NCI-H1694 (cell line): ENCODE measurements at regions not wholly inside any gene's neighbourhood (a gene's known extent, or its start where the extent isn't known, plus 50 kb on each side); places are given as distances from the start of the nearest gene placed in this dataset.

Experiments
- DNase-seq: peaks from one replicate; lab custom pipeline; 2025; lab: John Stamatoyannopoulos, UW

DNA sequence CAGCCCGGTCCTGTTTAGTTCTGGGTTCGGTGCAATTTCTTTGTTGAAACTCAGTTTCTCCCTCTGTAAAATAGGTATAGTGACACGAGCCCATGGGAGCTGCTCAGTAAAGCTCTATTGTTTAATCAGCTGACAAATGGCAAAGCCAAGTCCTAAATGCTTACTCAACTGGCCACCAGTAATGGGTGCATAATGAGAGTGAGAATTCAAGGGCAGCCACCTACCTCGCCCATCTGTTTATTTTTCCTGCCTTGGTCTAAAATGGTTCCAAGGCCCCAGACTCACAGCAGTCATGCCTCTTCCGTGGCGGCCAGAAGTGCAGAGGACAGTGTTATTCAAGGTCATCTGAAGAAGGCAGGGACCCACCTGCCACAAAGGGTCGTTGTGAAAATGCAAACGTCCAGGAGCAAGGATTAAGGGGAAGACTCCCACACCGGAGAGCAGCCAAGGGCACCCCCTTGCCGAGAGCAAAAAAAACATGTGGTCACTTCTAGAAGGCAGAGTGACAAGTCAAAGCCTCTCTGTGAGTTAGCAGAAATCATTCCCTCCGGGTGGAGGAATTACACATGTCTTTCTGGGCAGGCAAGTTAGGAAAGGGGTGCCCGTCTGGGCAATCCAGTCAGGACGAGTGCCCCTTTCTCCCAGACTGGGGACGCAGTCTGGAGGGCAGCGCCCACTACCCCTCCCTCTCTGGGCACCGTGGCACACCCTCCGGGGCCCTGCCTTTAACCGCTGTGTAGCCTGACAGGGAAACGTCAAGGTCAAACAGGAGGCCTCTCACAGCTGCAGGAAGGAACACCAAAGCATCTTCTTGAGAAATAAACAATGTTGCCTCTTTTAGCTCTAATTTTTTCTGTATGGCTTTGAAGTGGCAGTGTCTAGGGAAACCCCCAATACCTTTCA is 186.2 kb downstream of the FOXO1 start:
- no peak for DNase-seq

DNA sequence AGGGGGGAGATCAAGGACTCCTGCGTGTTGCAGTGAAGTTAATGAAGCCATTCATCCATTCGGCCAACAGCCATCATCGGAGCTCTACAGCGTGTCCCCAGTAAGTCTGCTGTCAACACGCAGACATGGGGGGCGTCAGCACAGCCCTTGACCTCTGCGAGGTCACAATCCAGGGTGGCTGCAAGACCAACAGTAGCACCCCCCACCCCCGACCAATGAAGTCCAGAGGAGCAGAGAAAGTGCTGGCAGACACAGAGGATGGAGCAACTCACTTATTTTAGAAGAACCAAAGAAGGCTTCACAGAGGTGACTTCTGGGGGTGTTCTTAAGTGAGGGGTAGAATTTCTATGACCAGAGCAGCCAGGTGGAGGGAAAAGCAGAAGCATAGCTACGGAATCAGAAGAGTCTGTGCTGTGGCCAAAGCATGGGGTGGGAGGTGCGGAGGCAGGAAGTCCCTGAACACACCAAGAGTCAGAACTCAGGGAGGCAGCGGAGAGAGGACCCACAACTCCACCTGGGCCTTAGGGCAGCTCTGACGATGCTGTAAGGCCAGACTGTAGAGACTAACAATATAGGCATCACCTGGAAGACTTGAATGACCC is 185.4 kb downstream of the FOXO1 start:
- DNase-seq, result no peak

DNA sequence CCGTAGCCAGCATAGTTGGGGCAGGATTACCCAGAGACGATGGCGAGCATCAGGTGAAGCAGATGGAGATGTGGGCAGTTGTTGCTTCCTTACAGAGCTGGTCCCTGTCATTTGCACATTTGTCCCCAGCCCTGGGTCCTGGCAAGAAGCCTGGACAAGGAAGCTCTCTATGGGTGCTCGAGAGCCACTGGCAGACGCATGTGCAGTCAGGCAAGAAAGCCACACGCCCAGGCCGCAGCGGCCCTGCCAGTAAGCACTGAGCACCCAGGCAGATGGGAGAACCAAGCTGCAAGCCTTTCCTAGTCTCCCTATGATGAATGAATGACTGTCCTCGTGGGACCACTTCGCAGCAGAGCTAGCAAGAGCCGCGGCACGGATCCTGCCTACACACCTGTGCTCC is 182.8 kb downstream of the FOXO1 start:
- peak; percentile 70 for DNase-seq

DNA sequence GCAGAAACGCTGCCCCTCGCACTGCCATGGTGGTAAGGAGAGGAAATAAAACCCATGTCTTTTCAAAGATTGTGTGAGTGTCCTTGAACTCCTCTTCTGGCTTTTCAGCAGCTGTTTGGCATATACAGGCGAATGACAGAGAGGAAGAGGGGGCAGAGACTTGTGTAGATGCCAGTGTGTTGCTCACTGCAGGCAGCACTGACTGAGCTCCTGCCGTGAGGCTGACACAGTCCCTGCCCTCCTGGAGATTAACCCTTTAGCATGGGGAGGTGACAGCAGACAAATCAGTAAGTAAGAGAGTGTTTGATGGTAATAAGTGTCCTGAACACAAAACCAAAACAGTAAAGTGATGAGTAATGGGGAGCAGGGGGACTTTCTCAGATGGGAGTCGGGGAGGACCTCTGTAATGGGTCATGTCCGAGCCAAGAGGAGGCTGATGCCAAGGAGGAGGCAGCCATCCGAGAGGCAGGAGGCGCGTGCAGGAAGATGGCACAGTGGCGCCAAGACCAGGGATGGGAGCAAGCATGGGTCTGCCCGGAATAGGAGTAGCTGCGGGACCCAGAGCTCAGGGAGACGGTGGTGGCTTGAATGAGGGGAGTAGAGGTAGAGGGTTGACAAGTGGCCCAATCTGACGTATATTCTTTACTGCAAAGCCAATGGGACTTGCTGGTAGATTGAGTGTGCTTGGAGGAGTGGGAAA is 182.2 kb downstream of the FOXO1 start:
- peak; percentile 66 for DNase-seq

DNA sequence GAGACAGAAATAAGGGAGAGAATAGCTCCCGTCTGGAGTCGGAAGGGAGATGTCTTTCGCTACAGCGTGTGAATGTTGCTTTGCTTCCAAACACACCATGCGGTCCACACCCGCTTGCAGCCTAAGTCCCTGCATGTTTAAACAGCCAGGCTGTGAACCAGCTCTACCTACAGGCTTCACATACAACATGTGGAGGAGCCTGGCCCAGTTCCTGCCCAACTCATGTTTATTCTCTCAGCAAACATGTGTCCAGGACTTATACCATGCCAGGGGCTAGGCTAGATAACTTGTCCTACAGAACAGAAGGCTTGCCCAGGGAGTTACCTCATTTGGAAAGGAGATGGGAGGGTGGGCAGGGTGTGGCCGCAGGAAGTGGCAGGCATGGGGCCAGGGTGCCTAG is 181.5 kb downstream of the FOXO1 start:
- DNase-seq, result peak; percentile 35

DNA sequence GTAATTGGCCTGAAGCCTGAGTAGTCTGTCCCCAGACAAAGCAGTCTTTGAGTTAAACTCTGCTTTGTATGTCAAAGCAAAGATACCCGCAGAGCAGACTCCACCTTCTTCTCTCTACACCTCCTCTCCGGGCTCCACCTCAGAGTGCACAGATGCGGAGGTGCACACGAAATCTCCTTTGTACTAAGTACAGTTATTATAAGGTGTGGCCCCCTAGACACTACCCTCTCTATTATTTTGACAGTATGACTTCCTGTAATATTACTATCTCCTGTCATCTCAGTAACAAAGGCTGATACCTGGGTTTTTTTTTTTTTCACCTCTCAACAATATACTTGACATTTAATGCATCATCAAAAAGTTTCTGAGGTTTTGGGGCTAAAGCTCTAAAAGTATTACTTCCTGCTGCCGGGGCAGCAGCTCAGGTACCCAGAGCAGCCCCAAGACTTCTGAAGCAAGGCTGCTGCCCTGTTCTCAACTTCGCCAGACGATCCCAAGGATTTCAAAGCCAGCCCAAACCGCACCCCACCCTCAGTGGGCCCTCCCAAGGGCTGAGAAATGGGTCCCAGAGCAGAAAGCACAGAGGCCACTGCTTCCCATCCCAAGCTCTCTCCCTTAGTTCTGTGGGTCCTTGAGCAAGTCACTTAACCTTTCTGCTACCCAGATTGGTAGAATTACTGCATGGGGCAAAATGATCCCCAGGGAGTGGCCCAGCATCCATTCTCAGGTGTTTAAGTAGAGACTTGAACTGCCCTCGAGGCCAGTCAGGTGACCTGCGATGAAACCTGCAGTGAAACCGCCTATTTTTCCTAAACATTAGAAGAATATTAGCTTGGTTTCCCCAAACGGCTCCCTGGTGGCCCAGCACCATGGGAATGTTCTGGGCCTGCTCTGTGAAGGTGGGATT is 180.6 kb downstream of the FOXO1 start:
- DNase-seq, result no peak

DNA sequence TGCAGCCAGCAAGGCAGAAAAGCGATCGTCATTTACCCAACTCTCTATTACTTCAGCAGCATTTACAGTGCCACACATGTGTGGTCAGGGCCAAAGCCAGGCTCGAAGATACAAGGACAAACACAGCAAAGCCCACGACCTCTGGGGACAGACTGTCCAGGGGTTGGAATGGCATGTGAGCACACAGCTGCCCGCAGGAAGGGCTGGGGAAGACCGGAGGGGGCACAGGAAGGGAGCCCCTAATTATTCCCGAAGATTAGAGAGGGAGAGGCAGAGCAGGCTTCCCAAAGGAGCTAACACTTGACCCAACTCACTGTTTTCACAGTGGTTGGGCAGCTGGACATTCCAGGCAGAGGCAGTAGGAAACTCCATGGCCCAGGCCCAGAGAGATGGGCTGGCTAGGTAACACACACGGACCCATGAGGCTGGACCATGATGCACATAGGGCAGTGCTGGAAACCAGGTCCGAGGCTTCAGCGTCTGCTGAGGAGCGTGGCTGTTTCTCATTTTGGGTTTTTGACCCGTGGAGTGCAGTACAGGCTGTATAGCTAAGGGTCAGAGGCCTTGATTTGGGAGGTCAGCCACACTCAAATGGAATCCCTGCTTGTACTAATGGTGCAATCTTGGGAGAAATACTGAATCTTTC is 179.8 kb downstream of the FOXO1 start:
- DNase-seq, result no peak

DNA sequence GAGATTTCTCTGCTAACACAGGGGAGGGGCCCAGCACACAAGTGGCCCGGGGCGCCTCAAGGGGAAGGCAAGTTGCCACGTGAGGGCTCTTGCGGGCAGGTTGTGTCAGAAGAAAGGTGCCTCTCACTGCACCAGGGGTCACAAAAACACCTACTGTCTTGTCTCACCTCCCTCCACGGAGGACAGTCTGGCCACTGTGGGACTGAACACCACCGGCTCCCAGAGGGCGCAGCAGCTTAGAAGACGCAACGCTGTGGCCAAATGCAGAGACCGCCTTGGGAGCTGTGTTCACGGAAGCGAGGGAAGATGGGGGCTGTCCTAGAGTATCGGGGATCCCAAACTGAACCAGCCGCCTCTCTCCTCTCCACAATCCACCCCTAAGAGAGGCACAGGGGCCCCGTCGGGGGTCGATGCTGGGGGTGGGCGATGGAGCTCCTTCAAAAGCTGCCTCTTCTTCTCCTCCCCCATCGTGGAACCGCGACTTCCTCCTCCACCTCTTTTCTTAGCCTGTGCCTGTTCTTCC is 177.5 kb downstream of the FOXO1 start:
- no peak for DNase-seq

DNA sequence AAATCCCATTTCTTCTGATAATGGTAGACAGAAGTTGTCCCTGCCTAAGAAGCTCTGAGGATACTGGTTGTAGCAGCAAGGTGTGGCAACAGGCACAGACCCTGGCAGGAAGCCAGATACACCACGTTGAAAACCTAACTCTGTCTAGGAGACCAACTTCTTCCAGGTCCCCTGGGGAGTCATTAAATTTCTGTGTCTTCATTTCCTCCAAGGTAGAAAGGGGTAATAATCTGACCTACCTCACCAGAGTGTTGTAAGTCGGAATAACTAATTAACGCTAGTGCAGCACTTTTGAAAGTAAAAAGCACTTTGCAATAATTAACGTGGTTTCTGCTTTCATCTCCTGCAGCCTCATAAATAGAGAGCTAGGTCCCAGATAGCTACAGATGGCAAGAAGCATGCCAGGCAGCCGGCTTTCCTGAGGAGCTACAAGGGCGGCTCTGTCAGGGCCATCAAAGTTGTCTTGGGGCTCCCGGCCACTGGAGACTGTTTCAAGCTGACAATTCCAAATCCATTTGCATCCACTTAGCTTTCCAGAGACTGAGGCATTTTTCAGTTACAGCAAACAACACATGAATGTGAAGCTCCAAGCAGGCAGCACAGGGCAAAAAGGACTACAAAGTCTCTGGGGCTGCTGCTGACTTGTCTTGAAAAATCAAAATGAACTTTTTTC is 176.2 kb downstream of the FOXO1 start:
- no peak for DNase-seq

DNA sequence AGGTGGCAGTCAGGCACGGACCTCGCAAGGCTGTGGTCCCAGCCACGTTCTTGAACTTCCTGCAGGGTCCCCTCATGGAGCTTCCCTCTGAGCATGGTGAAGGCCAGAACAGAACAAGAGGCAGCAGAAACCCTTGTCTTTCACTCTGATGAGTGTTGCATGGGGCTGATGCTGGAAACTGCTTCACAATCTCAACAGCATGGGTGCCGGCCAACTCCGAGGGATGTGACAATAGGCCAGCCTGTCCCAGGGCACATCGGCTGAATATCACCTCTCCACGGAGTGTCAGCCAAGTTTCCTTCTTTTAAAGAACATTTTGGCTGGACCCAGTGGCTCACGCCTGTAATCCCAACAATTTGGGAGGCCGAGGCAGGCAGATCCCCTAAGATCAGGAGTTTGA is 173.9 kb downstream of the FOXO1 start:
- no peak for DNase-seq

DNA sequence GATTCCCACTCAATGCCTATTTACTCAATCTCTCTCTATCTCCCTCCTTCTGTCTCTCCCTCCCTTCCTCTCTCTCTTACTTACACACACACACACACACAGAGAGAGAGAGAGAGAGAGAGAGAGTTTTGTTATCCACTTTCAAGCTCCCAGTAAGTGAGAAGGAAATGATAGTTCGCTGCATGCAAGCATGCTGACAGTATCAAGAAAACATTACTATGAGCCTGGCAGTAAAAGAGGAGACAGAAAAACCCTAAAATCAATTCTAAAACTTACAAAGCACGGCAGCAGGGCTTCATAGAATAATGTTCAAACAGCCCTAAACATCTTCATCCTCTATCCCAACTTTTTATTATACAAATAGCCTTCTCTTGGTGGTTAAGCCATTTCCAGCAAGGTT is 171.9 kb downstream of the FOXO1 start:
- no peak for DNase-seq

DNA sequence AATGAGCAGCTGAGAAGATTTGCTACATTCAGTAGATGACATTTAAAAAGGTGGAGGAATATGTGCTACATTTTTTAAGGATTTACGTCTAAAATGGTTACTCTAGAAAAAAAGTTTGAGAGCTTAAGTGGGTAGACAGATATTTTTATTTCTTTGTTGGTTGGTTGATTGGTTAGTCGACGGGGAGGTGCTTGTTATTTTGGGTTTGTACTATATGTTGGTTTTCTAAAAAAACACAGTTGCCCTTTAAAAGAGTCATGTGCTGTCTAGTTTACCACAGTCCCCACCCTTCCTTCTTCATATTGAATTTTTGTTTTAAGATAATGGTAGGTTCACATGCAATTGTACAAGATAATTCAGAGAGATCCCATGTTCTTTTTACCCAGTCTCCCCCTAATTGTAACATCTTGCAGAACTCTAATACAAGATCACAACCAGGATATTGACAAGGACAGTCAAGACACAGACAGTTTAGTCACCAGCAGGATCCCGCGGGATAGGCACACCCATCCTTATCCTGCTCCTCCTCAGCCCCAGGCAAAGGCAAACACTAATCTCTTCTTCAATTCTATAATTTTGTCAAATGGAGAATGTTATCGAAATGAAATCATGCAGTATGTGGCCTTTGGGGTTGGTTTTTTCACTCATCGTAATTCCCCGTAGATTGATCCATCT is 171.4 kb downstream of the FOXO1 start:
- no peak for DNase-seq

DNA sequence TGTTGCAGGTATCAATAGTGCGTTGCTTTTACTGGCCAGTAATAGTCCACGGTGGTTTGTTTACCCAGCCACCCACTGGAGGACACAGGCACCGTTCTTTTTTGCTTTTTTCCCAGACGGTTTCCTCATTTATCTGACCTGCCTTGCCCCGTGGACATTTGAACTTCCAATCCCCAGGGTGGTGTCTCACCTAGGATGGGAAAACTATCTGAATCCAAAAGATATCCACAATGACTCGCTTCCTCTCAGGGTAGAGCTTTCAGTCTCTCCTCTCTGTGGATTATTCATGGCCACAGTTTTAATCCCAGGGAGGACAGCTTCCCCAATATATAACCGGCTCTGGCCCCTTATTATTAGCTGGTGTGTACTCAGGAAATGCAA is 170.8 kb downstream of the FOXO1 start:
- DNase-seq, result no peak

DNA sequence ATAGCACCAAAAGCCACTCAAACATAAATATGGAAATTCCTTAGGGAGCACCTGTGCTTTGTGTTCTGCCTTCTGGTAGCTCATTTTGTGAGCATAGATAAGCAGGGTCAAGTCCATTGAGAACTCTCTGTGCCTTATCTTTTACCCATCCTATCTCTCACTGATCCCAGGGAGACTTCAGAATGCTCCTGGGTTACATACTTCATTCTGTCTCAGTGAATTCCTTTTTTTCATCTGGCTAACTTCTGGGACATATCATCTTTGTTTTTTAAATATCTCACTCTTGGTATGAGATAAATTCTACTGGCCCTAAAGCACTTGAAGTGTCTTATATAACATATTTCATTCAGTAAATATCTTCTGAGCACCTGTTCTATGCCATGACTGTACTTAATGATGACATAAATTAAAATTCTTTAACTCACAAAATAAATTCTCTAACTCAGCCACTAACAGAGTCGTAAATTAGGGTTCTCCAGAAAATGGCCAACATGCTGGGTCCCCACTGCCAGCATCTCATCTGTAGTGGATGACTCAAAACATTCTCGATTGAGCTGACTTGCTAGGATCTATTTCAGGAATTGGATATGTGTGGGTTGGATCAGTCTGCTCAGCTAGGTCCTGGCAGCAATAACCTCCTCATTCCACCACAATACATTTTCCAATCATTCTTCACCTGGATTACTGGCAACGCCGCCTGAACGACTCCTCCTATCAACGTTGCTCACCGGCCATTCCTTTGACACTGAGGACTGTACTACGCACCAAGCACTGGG is 170.2 kb downstream of the FOXO1 start:
- DNase-seq, result no peak

DNA sequence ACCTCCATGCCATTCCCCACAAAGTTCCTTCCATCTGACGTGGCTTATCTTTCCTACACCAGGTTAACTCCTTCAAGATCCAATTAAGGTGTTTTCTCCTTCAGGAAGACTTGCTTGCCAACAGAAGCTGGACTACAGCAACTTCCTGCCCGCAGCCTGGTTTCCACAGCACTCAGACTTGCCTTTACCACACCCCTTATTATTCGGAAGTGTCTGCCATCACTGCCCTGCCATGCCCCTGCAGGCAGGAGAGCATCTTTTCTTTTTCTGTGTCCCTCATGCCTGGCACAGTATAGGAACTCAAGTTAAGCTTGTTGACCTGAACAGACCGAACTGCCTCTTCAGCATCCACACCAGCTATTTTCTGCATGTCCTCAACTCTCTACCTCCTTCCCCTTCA is 168.0 kb downstream of the FOXO1 start:
- no peak for DNase-seq

DNA sequence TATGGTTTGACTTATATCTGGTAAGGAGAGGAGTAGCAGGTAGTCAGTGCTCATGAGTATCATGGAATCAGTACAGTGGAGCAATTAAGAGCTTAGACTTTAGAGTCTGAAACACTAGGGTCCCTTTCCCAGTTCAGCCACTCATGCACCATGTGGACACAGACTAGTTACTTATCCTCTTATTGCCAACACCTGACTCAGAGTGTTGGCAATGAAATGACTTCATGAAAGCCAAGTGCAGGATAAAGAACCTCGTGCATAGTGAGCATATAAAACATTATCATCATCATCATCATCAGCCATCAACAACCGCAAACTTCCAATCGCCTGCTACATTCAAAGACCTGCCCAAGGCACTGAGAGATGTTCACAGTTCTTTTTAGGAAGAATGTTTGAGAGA is 164.2 kb downstream of the FOXO1 start:
- DNase-seq, result no peak

DNA sequence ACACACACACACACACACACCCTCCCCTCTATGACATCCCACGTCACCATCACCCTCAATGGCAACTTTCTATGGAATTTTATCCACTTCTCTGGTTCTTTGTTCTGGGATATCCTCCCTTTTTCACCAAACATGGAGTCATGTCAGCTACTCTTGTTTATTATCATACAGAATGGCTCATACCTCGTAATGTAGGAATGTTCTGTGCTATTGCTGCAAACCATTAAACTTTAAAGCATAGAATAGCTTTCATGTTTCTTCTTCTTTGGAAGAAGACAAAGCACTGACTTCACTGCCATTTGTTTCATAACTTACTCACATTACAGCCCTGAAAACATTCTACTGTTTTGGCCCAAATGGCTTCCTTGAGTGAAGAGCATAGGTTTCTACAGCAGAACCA is 163.4 kb downstream of the FOXO1 start:
- DNase-seq, result no peak

DNA sequence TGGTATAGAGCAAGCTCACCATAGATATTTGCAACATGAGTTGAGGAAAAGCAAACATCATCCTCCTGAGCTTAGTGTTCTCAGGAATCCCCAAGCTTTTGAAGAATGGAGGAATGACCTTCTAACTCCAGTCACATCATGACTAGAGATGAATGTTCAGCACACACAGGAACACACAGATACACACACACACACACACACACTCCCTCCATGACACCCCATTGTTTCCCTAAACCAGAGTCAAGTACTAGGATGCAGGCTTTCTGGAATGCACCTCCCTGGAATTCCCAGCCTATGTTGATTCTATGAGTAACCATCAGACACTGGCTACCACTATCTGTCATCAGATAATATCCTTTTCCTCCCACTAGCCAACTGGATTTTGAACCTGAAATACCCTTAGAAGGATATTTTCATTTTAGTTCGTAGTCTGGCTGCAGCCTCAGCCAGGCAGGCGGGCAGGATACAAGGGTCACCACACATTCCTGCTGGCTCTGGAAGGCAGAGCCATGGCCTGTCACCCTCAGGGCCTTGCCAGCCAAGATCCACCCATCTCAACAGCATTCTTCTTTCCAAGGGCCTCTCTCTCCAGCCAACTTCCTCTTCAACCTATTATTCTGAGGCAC is 162.4 kb downstream of the FOXO1 start:
- DNase-seq, result no peak

DNA sequence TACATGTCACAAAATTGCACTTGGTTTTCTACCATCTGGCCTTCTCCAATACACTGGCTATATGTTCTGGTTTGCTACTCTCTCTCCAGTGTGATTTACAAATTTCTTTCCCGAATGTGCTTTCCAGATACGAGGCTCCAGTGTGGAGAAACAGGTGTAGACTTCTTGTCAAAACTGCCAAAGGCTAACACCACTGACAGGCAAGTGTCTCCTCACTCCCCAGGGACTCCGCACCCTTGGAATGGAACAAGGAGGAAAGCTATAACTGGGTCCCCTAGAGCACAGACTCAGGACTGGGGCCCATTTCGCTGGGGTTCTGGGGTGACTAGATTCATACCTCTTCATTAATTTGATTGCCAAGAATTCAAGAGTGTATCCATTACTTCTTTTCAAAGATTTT is 161.8 kb downstream of the FOXO1 start:
- DNase-seq, result no peak
